Hepatocyte (in vitro differentiated cells): ENCODE measurements at regions not wholly inside any gene's neighbourhood (a gene's known extent, or its start where the extent isn't known, plus 50 kb on each side); places are given as distances from the start of the nearest gene placed in this dataset.

Experiments used
- CTCF ChIP-seq: fragments of 200-600 bp; sonication (generic); IDR thresholded peaks from 2 replicates; pipeline ENCODE4 v1.5.1; 2016; ENCODE audit warnings: antibody characterized with exemption, mild to moderate bottlenecking; ENCODE audit not compliant: poor library complexity
- EZH2 ChIP-seq: fragments of 200-600 bp; sonication (generic); IDR thresholded peaks from 2 replicates; pipeline ENCODE4 v1.6.1; 2016; ENCODE audit warnings: antibody characterized with exemption, mild to moderate bottlenecking, borderline replicate concordance

- TF ChIP-seq EZH2 (no peak), CTCF (no peak)
Measured at GRCh38 chr14:22255017-22255950, 333.7 kb downstream of the DAD1 start.
